WTC11 (cell line): ENCODE measurements at regions not wholly inside any gene's neighbourhood (a gene's known extent, or its start where the extent isn't known, plus 50 kb on each side); places are given as distances from the start of the nearest gene placed in this dataset.

Experiments
- ATAC-seq: fragments of 200-7000 bp; cut with Tn5 transposase; 2 replicates; pipeline ENCODE4 v1.10.0; 2021; ENCODE audit warnings: mild to moderate bottlenecking, moderate library complexity
- CTCF ChIA-PET: fragments of 300-600 bp; sonication (Branson Sonifier 250); formaldehyde crosslinking; loops from one replicate; lab custom pipeline; 2021; ENCODE audit warnings: antibody characterized with exemption; lab: Charles Lee
- POLR2A ChIA-PET: fragments of 350-600 bp; sonication (Branson Sonifier 250); formaldehyde crosslinking; loops from one replicate; lab custom pipeline; 2021; ENCODE audit warnings: antibody characterized with exemption; lab: Charles Lee
- DNase-seq: peaks from one replicate; pipeline ENCODE4 v3.0.0; 2021; ENCODE audit warnings: low spot score
- H3K27ac Mint-ChIP-seq: 2 replicates; pipeline ENCODE4 v1.8.0; 2021; ENCODE audit warnings: mixed read lengths
- H3K27me3 Mint-ChIP-seq: 2 replicates; pipeline ENCODE4 v1.8.0; 2021; ENCODE audit warnings: low read depth, mild to moderate bottlenecking, moderate library complexity, mixed read lengths
- H3K36me3 Mint-ChIP-seq: 2 replicates; pipeline ENCODE4 v1.8.0; 2021; ENCODE audit warnings: mixed read lengths
- H3K4me1 Mint-ChIP-seq: 2 replicates; pipeline ENCODE4 v1.8.0; 2022; ENCODE audit warnings: mixed read lengths
- H3K4me3 Mint-ChIP-seq: 2 replicates; pipeline ENCODE4 v1.8.0; 2021; ENCODE audit warnings: mild to moderate bottlenecking, moderate library complexity, mixed read lengths
- H3K9me3 Mint-ChIP-seq: 2 replicates; pipeline ENCODE4 v1.8.0; 2021; ENCODE audit warnings: mixed read lengths
- CREM ChIP-seq: sonication (generic); formaldehyde crosslinking; IDR thresholded peaks from 2 replicates; pipeline ENCODE4 v1.8.1; 2022; ENCODE audit warnings: mild to moderate bottlenecking, missing genetic modification reagents, moderate library complexity
- OVOL2 ChIP-seq: fragments of 250-450 bp; sonication (Bioruptor Pico); IDR thresholded peaks from 2 replicates; pipeline ENCODE4 v1.9.0; 2021; ENCODE audit warnings: mild to moderate bottlenecking, borderline replicate concordance
- SP1 ChIP-seq: sonication (generic); formaldehyde crosslinking; conservative IDR thresholded peaks from 2 replicates; pipeline ENCODE4 v1.8.1; 2022; ENCODE audit warnings: missing genetic modification reagents
- TEAD1 ChIP-seq: sonication (generic); formaldehyde crosslinking; IDR thresholded peaks from 2 replicates; pipeline ENCODE4 v1.8.0; 2022; ENCODE audit warnings: mild to moderate bottlenecking, missing genetic modification reagents
- ZNF232 ChIP-seq: sonication (generic); formaldehyde crosslinking; IDR thresholded peaks from 2 replicates; pipeline ENCODE4 v1.8.0; 2022; ENCODE audit warnings: mild to moderate bottlenecking, missing genetic modification reagents
- ZNF263 ChIP-seq: sonication (generic); formaldehyde crosslinking; IDR thresholded peaks from 2 replicates; pipeline ENCODE4 v1.8.1; 2022; ENCODE audit warnings: low read depth, mild to moderate bottlenecking, moderate library complexity, missing genetic modification reagents
- TF ChIP-seq, protein P1 (sequence below): sonication (generic); formaldehyde crosslinking; IDR thresholded peaks from 2 replicates; pipeline ENCODE4 v1.8.0; 2022; ENCODE audit warnings: mild to moderate bottlenecking, missing genetic modification reagents
- TF ChIP-seq, protein P2 (sequence below): sonication (generic); formaldehyde crosslinking; IDR thresholded peaks from 2 replicates; pipeline ENCODE4 v1.8.1; 2023; ENCODE audit warnings: mild to moderate bottlenecking, moderate library complexity, missing genetic modification reagents
- TF ChIP-seq, protein P3 (sequence below): sonication (generic); formaldehyde crosslinking; IDR thresholded peaks from 2 replicates; pipeline ENCODE4 v1.8.0; 2022; ENCODE audit warnings: missing genetic modification reagents
- TF ChIP-seq, protein P4 (sequence below): sonication (generic); formaldehyde crosslinking; IDR thresholded peaks from 2 replicates; pipeline ENCODE4 v1.8.0; 2023; ENCODE audit warnings: missing genetic modification reagents, mild to moderate bottlenecking, borderline replicate concordance
- TF ChIP-seq, protein P5 (sequence below): sonication (generic); formaldehyde crosslinking; IDR thresholded peaks from 2 replicates; pipeline ENCODE4 v1.8.1; 2022; ENCODE audit warnings: low read depth, mild to moderate bottlenecking, moderate library complexity, missing genetic modification reagents, borderline replicate concordance
- TF ChIP-seq, protein P6 (sequence below): fragments of 250-450 bp; sonication (Bioruptor Pico); conservative IDR thresholded peaks from 2 replicates; pipeline ENCODE4 v1.9.0; 2021; ENCODE audit warnings: mild to moderate bottlenecking
- TF ChIP-seq, protein P7 (sequence below): fragments of 250-450 bp; sonication (Bioruptor Pico); IDR thresholded peaks from 2 replicates; pipeline ENCODE4 v1.9.0; 2021; ENCODE audit warnings: mild to moderate bottlenecking

DNA sequence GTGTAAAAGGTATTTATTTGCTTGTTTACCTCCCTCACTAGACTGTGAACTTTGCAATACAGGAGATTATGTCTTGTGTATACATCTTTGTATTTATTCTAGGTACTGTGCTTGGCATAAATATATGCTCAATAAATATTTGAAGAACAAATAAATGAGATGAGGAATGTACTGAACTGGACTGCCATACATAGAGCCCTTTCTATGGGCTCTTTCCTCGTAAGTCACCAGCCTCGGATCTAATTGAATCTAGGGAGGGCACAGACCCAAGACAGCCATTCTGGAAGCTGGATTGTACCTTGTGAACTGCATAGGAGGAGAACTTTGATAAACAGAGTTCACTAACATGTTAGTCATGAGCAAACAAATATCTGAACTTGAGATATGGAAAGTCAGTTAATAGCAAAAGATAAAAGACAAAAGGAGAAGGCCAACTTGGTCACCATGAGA is 503.9 kb downstream of the INSC start:
- H3K4me1 Mint-ChIP-seq, result peaks cover 27% of the 10 kb centered on the region
- no peak overlapping the region for H3K4me3 Mint-ChIP-seq
- POLR2A ChIA-PET, result no interaction called here
- H3K36me3 Mint-ChIP-seq, result no peaks in the 10 kb centered on the region
- peaks cover 6% of the 10 kb centered on the region; the same call in 1 of the 2 replicates for H3K9me3 Mint-ChIP-seq
- H3K27ac Mint-ChIP-seq, result no peak overlapping the region
- no peaks in the 10 kb centered on the region; the same call in 1 of the 2 replicates for H3K27me3 Mint-ChIP-seq
- ATAC-seq (no peak), DNase-seq (no peak)
- TF ChIP-seq, protein P1, sequence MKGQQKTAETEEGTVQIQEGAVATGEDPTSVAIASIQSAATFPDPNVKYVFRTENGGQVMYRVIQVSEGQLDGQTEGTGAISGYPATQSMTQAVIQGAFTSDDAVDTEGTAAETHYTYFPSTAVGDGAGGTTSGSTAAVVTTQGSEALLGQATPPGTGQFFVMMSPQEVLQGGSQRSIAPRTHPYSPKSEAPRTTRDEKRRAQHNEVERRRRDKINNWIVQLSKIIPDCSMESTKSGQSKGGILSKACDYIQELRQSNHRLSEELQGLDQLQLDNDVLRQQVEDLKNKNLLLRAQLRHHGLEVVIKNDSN, result no peak
- TF ChIP-seq TEAD1 (CRISPR knock-in tag), result no peak
- no peak for TF ChIP-seq ZNF232 (CRISPR knock-in tag)
- TF ChIP-seq, protein P2, sequence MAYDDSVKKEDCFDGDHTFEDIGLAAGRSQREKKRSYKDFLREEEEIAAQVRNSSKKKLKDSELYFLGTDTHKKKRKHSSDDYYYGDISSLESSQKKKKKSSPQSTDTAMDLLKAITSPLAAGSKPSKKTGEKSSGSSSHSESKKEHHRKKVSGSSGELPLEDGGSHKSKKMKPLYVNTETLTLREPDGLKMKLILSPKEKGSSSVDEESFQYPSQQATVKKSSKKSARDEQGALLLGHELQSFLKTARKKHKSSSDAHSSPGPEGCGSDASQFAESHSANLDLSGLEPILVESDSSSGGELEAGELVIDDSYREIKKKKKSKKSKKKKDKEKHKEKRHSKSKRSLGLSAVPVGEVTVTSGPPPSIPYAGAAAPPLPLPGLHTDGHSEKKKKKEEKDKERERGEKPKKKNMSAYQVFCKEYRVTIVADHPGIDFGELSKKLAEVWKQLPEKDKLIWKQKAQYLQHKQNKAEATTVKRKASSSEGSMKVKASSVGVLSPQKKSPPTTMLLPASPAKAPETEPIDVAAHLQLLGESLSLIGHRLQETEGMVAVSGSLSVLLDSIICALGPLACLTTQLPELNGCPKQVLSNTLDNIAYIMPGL (CRISPR knock-in tag), result no peak
- TF ChIP-seq, protein P3, sequence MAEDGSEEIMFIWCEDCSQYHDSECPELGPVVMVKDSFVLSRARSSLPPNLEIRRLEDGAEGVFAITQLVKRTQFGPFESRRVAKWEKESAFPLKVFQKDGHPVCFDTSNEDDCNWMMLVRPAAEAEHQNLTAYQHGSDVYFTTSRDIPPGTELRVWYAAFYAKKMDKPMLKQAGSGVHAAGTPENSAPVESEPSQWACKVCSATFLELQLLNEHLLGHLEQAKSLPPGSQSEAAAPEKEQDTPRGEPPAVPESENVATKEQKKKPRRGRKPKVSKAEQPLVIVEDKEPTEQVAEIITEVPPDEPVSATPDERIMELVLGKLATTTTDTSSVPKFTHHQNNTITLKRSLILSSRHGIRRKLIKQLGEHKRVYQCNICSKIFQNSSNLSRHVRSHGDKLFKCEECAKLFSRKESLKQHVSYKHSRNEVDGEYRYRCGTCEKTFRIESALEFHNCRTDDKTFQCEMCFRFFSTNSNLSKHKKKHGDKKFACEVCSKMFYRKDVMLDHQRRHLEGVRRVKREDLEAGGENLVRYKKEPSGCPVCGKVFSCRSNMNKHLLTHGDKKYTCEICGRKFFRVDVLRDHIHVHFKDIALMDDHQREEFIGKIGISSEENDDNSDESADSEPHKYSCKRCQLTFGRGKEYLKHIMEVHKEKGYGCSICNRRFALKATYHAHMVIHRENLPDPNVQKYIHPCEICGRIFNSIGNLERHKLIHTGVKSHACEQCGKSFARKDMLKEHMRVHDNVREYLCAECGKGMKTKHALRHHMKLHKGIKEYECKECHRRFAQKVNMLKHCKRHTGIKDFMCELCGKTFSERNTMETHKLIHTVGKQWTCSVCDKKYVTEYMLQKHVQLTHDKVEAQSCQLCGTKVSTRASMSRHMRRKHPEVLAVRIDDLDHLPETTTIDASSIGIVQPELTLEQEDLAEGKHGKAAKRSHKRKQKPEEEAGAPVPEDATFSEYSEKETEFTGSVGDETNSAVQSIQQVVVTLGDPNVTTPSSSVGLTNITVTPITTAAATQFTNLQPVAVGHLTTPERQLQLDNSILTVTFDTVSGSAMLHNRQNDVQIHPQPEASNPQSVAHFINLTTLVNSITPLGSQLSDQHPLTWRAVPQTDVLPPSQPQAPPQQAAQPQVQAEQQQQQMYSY (CRISPR knock-in tag), result no peak
- CTCF ChIA-PET, result interaction anchor here (2.1 kb wide), 1 partner anchor 11 kb away, joined by 8 read pairs; no protein-coding TSS in a partner anchor

DNA sequence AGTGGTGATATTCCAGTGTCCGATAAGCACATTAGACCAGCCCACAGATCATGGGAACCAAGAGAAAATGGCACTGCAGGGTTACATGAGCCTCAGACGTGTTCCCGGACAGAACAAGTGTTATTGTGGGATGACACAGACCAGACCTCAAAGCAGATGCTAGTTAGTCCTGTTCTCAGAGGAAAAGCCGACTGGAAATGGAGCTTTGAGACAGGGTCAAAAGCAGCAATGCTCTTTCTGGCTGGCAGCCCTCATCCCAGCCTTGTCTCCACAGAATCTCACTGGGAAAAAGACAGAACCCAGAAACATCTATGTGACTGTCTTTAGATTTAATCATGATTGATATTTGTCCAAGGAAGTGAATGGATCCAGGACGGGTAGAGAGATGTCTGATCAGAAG is 506.8 kb downstream of the INSC start:
- Mint-ChIP-seq H3K27me3 (no peaks in the 10 kb centered on the region; the same call in 1 of the 2 replicates), H3K4me3 (no peak overlapping the region), H3K36me3 (no peaks in the 10 kb centered on the region), H3K27ac (no peak overlapping the region), H3K4me1 (peaks cover 21% of the 10 kb centered on the region), H3K9me3 (peaks cover 6% of the 10 kb centered on the region; the same call in 1 of the 2 replicates)
- ATAC-seq, result no peak
- DNase-seq, result no peak
- TF ChIP-seq, protein P4, sequence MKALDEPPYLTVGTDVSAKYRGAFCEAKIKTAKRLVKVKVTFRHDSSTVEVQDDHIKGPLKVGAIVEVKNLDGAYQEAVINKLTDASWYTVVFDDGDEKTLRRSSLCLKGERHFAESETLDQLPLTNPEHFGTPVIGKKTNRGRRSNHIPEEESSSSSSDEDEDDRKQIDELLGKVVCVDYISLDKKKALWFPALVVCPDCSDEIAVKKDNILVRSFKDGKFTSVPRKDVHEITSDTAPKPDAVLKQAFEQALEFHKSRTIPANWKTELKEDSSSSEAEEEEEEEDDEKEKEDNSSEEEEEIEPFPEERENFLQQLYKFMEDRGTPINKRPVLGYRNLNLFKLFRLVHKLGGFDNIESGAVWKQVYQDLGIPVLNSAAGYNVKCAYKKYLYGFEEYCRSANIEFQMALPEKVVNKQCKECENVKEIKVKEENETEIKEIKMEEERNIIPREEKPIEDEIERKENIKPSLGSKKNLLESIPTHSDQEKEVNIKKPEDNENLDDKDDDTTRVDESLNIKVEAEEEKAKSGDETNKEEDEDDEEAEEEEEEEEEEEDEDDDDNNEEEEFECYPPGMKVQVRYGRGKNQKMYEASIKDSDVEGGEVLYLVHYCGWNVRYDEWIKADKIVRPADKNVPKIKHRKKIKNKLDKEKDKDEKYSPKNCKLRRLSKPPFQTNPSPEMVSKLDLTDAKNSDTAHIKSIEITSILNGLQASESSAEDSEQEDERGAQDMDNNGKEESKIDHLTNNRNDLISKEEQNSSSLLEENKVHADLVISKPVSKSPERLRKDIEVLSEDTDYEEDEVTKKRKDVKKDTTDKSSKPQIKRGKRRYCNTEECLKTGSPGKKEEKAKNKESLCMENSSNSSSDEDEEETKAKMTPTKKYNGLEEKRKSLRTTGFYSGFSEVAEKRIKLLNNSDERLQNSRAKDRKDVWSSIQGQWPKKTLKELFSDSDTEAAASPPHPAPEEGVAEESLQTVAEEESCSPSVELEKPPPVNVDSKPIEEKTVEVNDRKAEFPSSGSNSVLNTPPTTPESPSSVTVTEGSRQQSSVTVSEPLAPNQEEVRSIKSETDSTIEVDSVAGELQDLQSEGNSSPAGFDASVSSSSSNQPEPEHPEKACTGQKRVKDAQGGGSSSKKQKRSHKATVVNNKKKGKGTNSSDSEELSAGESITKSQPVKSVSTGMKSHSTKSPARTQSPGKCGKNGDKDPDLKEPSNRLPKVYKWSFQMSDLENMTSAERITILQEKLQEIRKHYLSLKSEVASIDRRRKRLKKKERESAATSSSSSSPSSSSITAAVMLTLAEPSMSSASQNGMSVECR (CRISPR knock-in tag), result no peak
- no peak for TF ChIP-seq SP1 (CRISPR knock-in tag)
- TF ChIP-seq CREM (CRISPR knock-in tag), result no peak
- TF ChIP-seq, protein P3 (CRISPR knock-in tag), result no peak
- no peak for TF ChIP-seq ZNF263 (CRISPR knock-in tag)
- TF ChIP-seq, protein P5, sequence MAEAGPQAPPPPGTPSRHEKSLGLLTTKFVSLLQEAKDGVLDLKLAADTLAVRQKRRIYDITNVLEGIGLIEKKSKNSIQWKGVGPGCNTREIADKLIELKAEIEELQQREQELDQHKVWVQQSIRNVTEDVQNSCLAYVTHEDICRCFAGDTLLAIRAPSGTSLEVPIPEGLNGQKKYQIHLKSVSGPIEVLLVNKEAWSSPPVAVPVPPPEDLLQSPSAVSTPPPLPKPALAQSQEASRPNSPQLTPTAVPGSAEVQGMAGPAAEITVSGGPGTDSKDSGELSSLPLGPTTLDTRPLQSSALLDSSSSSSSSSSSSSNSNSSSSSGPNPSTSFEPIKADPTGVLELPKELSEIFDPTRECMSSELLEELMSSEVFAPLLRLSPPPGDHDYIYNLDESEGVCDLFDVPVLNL (CRISPR knock-in tag), result no peak
- TF ChIP-seq, protein P6, sequence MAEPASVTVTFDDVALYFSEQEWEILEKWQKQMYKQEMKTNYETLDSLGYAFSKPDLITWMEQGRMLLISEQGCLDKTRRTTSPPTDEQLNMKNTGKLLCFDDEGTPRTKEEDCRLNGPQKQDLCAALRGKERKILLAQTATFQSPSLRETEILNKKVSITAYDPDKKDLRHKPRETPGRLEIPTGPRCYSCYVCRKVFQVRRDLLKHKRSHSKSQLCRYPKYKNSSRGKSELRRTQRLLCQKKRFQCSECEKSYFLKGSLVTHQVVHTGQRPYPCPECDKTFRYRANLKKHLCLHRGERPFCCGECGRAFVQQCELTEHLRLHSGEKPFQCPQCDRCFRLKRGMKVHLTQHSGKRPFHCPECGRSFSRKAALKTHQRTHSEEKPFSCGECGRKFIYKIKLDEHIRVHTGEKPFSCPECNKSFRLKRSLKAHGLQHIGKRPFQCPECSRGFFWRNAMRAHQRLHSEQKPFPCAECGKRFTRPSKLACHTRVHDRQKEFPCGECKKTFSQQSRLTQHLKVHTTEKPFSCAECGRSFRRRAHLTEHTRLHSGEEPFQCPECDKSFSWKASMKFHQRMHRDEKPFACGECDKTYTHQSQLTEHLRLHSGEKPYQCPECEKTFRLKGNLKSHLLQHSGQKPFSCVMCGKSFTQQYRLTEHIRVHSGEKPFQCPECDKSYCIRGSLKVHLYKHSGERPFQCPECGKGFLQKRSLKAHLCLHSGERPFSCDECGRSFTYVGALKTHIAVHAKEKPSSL (CRISPR knock-in tag), result no peak
- TF ChIP-seq, protein P7, sequence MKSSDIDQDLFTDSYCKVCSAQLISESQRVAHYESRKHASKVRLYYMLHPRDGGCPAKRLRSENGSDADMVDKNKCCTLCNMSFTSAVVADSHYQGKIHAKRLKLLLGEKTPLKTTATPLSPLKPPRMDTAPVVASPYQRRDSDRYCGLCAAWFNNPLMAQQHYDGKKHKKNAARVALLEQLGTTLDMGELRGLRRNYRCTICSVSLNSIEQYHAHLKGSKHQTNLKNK (CRISPR knock-in tag), result no peak
- TF ChIP-seq TEAD1 (CRISPR knock-in tag), result no peak
- TF ChIP-seq OVOL2 (CRISPR knock-in tag), result no peak
- ChIA-PET POLR2A (no interaction called here), CTCF (interaction anchor here (0.9 to 2.5 kb wide), 4 partner anchors 8 to 205 kb away, joined by 3 to 13 read pairs (median 7); no protein-coding TSS in a partner anchor)
